GM18868 (cell line): ENCODE measurements at regions not wholly inside any gene's neighbourhood (a gene's known extent, or its start where the extent isn't known, plus 50 kb on each side); places are given as distances from the start of the nearest gene placed in this dataset.

Experiments
- ATAC-seq: cut with Tn5 transposase; IDR thresholded peaks from one replicate; pipeline ENCODE4 v1.9.1; 2021; ENCODE audit warnings: mild to moderate bottlenecking, moderate library complexity; ENCODE audit not compliant: unreplicated experiment

- ATAC-seq = no peak
Measured at GRCh38 chr3:18127859-18128681, 297.1 kb downstream of the SATB1 start.

GRCh38 chr3:18127174-18127858 lies 297.8 kb downstream of the SATB1 start:
- ATAC-seq = peak; percentile 98

GRCh38 chr3:18126772-18127171 lies 298.4 kb downstream of the SATB1 start:
- ATAC-seq = no peak

GRCh38 chr3:18124501-18124900 lies 300.6 kb downstream of the SATB1 start:
- no peak for ATAC-seq

- no peak for ATAC-seq
Measured at GRCh38 chr3:18122264-18122663, 302.9 kb downstream of the SATB1 start.

GRCh38 chr3:18121020-18121419 lies 304.1 kb downstream of the SATB1 start:
- ATAC-seq = no peak

GRCh38 chr3:18119866-18120265 lies 305.3 kb downstream of the SATB1 start:
- ATAC-seq = no peak

- ATAC-seq = no peak
Measured at GRCh38 chr3:18114894-18115293, 310.2 kb downstream of the SATB1 start.

- no peak for ATAC-seq
Measured at GRCh38 chr3:18113417-18113816, 311.7 kb downstream of the SATB1 start.

- no peak for ATAC-seq
Measured at GRCh38 chr3:18112674-18113375, 312.3 kb downstream of the SATB1 start.

GRCh38 chr3:18111796-18112232 lies 313.3 kb downstream of the SATB1 start:
- peak; percentile 89 for ATAC-seq

- ATAC-seq = no peak
Measured at GRCh38 chr3:18103591-18103990, 321.5 kb downstream of the SATB1 start.

- ATAC-seq = no peak
Measured at GRCh38 chr3:18100121-18100520, 325.0 kb downstream of the SATB1 start.

- ATAC-seq = no peak
Measured at GRCh38 chr3:18099611-18100010, 325.5 kb downstream of the SATB1 start.

GRCh38 chr3:18098960-18099587 lies 326.1 kb downstream of the SATB1 start:
- ATAC-seq = no peak

- no peak for ATAC-seq
Measured at GRCh38 chr3:18097989-18098388, 327.1 kb downstream of the SATB1 start.

- ATAC-seq = no peak
Measured at GRCh38 chr3:18097473-18097872, 327.7 kb downstream of the SATB1 start.

- no peak for ATAC-seq
Measured at GRCh38 chr3:18092726-18093125, 332.4 kb downstream of the SATB1 start.

- no peak for ATAC-seq
Measured at GRCh38 chr3:18090377-18090776, 334.8 kb downstream of the SATB1 start.

- no peak for ATAC-seq
Measured at GRCh38 chr3:18087988-18088387, 337.2 kb downstream of the SATB1 start.

- no peak for ATAC-seq
Measured at GRCh38 chr3:18086760-18087159, 338.4 kb downstream of the SATB1 start.
